Stimulated activated naive CD4-positive, alpha-beta T cell (primary cell): ENCODE measurements at regions not wholly inside any gene's neighbourhood (a gene's known extent, or its start where the extent isn't known, plus 50 kb on each side); places are given as distances from the start of the nearest gene placed in this dataset.
A peak's percentile ranks its signal among the peaks of the same experiment; 100 is the strongest.

Experiments
- DNase-seq, 6 experiments: peaks; one replicate each; lab custom pipeline; 2025; lab: John Stamatoyannopoulos, UW

- no peak for DNase-seq
Observed at GRCh38 chr6:95357380-95358020, 219.8 kb upstream of the MANEA start.

GRCh38 chr6:95364016-95364604, 213.2 kb upstream of the MANEA start:
- no peak for DNase-seq

DNA sequence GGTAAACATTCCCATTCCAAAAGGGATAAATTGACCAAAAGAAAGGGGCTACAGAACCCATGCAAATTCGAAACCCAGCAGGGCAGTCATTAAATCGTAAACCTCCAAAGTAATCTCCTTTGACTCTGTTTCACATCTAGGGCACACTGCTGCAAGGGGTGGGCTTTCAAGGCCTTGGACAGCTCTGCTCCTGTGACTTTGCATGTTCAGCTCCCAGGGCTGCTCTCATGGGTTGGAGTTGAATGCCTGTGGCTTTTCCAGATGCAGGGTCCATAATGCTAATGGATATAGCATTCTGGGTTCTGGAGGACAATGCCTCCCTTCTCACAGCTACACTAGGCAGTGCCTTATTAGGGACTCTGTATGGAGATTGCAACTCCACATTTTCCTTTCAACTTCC, 211.9 kb upstream of the MANEA start:
- no peak for DNase-seq

- no peak for DNase-seq
Observed at GRCh38 chr6:95366414-95366813, 210.9 kb upstream of the MANEA start.

GRCh38 chr6:95383878-95384277, 193.5 kb upstream of the MANEA start:
- DNase-seq: no peak

DNA sequence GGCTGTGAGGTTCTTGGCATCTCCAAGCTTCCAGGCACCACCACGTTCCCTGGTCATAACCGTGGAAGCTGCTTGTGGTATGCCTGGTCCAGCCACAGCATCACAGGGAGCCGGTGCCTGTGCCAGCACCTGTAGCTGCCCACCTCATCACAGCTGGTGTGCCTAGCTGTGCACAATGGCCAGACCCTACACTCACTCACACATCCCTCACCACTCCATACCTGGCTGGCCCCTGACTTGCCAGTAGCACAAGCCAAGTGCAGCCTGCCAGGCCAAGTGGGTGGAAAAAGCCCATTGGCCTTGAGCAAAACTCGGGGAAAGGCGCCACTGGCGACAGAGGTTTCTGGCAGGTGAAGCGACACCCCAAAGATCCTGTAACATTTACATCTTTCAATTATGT, 192.3 kb upstream of the MANEA start:
- no peak for DNase-seq

GRCh38 chr6:95387845-95388244, 189.5 kb upstream of the MANEA start:
- no peak for DNase-seq

DNA sequence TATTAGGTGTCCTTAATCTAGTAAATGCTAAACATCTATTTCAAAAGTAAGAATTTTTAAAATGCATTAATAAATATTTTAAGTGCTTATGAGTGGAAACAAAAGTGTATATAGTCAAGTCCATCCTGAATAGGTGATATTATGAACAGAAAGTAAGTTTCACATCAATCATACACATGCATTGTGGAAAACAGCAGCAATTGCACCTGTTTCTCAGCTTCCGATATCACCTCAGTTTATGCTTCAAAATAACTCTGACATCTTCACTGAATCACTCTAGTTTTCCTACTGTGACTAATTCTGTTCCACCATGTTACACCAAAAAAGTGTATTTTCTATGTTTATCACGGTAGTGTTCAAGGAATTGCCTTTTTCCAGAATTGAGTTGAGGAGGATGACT, 172.6 kb upstream of the MANEA start:
- DNase-seq: no peak

DNA sequence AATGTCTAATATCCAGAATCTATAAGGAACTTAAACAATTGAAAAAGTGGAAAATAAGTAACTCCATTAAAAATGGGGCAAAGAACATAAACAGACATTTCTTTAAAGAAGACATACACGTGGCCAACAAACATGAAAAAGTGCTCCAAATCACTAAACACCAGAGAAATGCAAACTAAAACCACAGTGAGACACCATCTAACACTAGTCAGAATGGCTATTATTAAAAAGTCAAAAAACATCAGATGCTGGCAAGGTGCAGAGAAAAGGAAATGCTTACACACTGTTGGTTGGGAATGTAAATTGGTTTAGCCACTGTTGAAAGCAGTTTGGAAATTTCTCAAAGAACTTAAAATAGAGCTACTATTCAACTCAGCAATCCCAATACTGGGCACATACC, 169.2 kb upstream of the MANEA start:
- no peak for DNase-seq

DNA sequence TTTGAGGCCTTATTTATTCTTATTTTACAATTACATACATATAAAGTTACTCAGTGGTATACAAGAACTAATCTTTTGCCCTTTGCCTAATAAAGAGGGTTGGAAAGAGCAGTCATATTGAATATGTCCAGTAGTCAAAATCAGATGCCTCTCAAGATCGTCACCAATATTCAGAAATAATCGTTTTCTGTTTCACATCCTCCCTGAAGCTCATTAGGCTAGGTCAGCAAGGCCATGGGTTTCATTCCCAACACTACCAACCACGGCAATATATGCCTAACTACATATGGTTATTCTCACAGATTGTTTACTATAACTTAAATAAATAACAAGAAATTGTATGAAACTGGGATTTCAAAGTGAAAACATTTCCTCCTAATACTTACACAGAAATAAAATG, 167.2 kb upstream of the MANEA start:
- no peak for DNase-seq

GRCh38 chr6:95413789-95414188, 163.5 kb upstream of the MANEA start:
- DNase-seq: no peak

DNA sequence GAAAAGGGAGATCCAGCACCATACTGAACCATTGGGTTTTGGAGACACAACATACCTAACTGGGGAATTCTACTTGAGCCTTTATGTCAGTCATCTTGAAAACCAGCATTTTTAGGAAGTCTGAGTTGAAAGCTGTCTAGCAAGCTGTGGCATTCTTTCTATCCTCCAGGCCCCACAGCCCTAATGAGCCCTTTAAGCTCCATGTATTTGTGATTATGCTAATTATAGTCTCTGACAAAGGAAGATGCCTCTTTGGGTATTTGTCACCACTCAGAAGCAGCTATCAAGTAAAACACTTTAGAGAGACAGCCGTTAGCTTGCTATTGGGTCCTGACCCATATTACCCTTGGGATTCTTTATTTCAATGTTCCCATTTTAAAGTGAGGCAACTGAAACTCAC, 159.5 kb upstream of the MANEA start:
- no peak for DNase-seq

DNA sequence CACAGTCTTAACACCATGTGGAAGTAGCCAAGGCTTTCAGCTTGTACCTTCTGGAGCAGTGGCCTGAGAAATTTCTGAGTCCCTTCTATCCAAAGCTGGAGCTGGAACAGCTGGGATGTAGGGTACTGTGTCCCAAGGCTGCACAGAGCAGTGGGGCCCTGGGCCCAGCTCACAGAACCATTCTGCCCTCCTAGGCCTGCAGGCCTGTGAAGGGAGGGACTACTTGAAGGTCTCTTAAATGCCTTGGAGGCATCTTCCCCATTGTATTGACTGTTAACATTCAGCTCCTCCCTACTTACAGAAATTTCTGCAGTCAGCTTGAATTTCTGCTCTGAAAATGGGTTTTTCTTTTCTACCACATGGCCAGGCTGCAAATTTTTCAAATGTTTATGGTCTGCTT, 156.5 kb upstream of the MANEA start:
- no peak for DNase-seq

- no peak for DNase-seq
Observed at GRCh38 chr6:95423331-95423730, 154.0 kb upstream of the MANEA start.

DNA sequence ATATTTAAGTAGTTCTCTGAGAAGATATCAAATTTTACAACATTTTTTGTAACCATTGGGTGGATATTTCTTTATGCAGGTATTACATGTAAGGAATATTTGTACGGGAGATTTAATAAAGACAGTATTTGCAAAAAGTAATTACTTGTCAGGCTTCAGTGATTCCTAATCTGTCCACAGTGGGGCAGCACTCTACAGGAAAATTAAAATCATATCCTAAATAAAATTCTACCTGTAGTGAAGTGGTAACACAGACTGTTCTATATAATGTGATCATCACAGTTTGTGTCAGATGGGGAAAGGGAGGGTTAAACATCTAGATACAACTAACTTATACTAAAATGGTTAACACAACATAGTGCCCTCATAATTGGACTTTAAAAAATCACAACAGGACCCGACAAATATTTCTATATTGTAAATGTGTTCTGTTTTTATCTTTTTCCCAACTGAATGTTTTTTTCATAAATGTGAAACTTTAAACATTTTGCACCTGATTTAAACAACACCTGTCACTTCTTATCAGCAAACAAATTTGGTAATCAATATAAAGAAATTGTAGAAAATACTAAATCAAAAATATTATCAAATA, 145.6 kb upstream of the MANEA start:
- peak in 4 of 6 experiments; percentile 2 to 28 (median 12) for DNase-seq

- no peak for DNase-seq
Observed at GRCh38 chr6:95439741-95440140, 137.6 kb upstream of the MANEA start.

DNA sequence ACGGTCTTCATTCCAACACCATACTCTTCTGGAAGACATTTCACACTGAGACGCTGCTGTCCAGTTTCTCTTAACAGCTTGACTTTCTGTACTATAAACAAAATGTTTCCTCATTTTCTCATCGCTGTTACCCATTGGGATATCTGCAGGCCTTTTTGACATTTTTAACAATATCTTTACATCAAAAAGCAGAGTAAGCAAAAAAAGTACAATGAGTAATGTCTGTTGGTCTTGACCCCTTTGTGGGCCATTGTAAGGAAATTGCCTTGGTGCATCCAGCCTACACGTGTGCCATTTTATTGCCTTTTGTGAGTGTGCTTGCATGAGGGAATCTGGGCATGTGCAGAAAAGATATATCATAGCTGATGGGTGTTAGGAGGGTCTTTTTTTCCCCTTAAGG, 129.1 kb upstream of the MANEA start:
- no peak for DNase-seq

- DNase-seq: no peak
Observed at GRCh38 chr6:95469511-95469910, 107.8 kb upstream of the MANEA start.

DNA sequence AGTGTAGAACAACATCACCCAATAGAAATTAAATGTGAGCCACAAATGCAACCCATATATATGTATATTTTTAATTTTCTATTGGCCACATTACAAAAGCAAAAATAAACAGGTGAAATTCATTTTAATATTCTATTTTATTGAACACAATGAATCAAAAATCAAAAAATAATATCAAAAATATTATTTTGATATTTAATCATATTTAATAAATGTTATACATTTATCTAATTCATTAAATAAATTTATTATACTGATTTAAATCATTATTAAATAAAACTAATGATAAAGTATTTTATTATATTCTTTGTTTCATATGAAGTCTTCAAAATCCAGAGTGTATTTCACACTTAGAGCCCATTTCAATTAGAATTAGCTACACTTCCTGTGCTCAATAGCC, 98.4 kb upstream of the MANEA start:
- DNase-seq: no peak

DNA sequence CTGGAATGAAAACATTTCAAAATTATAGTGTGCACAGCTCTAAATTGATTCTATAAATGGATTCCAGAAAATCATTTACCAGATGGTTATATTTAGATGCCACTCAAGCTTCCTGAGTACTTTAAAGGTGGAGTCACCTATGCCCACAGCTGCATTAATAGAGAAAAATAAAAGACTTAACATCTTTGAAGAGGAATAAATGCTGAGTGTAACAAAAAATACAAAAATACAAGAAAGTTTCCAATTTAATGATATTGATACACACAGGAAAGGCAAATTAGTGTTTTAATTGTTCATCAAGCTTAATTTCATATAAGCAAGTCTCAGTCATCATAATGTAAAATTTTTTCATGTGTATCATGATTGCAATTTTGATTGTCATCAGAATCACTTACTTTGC, 89.5 kb upstream of the MANEA start:
- no peak for DNase-seq

DNA sequence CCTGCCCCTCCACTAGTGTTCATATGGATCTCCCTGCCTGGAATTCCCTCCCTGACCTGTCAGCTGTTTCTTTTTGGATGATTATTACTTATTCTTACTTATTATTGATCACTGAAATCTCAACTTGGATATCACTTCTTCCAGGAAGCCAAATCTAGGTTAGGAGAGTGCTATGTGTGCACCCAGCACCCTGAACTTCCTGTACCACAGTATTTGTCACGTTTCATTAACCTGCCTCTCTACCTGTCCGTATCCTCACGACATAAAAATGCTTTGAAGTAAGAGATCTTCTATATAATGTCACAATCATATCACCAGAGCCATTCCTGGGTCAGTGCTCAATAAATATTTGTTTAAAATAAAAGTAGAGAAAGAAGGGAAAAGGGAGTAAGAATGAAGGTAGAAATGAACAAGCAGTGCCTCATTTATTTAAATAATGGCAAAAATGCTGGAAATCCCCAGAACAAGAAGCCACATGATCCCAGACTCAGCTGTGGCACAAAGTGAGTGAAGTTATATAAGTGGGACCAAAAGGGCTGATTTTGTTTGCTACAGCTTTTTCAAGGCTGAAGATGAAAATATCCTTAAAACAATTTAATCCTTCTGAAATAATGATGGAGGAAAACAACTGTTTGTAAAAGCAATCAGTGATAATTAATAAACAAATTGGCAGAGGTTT, 88.0 kb upstream of the MANEA start:
- DNase-seq: no peak

DNA sequence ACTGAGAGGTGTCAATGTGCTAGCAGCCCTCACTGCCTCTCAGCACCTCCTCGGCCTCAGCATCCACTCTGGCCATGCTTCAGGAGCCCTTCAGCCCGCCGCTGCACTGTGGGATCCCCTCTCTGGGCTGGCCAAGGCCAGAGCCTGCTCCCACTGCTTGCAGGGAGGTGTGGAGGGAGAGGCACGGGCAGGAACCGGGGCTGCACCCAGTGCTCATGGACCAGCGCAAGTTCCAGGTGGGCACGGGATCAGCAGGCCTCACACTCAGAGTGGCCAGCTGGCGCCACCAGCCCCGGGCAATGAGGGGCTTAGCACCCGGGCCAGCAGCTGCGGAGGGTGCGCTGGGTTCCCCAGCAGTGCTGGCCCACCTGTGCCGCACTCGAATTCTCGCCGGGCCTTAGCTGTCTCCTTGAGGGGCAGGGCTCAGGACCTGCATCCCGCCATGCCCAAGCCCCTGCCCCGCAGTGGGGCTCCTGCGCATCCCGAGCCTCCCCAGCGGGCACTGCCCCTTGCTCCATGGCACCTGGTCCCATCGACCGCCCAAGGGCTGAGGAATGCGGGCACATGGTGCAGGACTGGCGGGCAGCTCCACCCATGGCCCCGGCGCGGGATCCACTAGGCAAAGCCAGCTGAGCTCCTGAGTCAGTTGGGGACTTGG, 80.4 kb upstream of the MANEA start:
- no peak for DNase-seq
